NCI-H146 treated with DMSO at 0.1 percent for 48 hours (cell line): ENCODE measurements at regions not wholly inside any gene's neighbourhood (a gene's known extent, or its start where the extent isn't known, plus 50 kb on each side); places are given as distances from the start of the nearest gene placed in this dataset.

Experiments used
- DNase-seq: peaks from one replicate; lab custom pipeline; 2025; ENCODE audit not compliant: unreplicated experiment; lab: John Stamatoyannopoulos, UW

DNA sequence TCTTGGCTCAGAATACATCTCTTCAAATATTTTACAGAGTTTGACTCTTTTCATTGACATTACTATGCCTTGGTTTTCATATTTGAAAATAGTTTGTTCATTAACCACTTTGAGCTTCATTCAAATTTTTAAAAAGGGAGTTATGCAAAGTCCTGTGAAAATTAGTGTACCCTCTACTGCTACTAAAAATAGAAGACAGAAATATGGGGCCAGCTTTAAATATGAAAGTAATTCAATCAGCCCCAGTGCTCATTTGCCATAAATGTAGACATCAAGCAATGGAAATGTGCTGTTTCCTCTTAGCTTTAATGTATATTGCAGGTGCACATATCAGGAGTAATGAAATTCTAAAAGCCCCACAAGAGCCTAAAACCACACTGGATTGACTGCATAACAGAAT lies 218.7 kb downstream of the SPATA18 start:
- no peak for DNase-seq

DNA sequence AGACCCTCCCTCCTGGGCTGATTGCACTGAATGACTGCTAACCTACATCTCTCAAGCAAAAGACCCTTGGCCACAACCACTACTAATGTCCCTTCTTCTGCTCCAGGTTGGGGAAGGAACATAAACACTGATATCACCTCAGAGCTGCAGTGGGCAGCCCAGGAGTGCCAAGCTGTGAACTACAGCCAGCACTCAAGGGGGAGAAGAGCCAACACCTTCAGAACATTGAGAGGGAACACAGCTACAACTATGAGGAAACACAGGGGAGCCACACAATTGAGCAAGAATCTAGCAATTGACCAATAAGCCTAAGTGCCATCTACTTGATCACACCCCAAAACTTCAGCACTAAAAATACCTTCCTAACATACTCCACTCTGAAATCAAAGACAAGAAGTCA lies 222.8 kb downstream of the SPATA18 start:
- DNase-seq: no peak

DNA sequence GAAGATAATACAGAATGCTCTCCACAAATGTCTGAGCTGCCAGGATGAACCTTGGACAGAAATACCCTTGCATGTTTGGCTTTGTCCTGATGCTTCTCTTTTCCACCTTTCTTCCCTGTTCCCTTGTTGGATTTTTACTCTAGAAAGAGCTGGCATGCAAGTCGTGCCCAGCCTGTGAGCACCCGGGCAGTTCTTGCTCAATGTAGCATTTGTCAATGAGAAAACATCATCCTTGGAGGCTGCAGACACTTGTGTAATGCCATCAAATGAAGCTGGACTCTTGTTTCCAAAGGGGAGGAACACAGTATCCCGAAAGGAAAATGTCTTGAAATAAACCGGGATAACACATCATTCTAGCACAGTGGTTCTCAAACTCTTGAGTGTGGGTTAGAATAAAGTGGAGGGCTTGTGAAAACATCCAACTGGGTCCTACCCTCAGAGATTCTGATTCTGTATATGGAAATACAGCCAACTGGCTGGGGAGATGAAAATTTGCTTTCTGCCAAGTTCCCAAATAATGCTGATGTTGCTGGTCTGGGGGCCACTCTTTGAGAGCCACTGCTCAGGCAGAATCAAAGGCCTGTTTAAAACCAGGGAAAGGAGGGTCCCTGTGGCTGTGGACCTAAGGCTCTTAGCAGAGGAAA lies 237.2 kb downstream of the SPATA18 start:
- DNase-seq: no peak

DNA sequence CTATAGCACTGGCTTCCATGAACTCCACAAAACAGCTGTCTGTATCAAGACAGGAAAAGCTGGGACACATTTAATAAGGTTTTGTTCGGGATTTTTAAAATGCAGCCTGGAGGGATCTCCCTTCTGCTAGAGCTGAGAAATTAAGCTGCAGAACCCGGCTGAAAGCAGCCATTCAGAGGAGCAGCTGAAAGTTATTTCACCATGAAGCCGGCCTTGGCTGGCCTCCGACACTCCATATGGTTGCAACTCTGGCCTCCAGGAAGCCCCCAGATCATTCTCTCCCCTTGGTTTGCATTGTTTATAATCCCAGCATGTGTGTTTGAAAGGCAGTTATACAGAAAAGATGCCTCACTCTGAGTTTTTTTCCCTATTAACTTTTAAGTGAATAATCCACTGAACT lies 239.4 kb downstream of the SPATA18 start:
- no peak for DNase-seq

DNA sequence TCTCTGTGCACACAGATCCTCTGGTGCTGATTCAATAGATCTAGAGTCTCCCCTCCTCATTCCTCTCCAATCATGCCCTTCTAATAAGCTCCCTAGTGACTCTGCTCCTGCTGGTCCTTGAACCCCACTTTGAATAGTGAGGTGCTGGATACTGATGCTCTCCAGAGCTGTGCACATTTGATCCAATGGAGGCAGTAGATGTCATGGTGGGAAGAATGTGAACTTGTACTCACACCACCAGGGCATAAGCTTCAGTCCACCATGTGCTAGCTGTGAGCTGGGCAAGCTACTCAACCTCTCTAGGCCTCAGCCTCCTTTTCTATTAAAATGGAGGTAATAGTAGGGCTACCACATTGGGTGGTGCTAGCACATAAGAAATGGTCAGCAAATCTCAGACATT lies 241.1 kb downstream of the SPATA18 start:
- no peak for DNase-seq

DNA sequence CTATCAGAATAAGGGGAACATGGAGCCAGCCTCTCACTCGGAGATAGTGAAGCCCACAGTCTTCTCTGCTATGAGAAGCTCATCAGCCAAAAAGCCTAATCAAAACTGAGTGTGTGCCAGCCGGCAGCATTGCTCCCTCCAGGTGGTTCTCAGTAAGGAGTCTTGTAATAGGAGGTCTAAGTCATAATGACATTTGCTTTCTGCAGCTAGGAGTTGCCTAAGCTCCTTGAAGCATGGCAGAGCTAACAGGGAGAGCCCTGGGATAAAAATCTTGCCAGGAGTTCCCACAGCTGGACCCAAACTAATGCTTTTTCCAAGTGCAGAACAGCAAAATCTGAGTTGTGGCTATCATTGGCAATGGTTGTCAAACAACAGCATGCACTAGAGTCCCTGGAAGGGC lies 245.2 kb downstream of the SPATA18 start:
- no peak for DNase-seq

DNA sequence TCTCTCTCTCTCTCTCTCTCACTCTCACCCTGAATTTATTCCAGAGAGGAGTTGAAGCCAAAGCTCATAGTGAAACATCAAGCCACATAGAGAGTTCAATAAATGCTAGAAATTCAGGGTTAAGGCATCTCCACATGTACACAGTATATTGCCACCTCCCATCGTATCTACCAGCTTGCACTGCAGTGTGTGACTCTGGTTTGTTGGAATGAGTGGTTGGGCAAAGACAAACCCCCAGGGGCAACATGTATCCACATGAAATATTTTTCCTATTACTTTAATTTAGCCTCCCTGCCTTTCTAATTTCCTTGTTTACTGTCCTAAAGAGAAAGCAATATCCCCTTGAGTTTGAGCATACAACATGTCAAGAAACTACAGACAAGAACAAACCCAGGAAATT lies 247.3 kb downstream of the SPATA18 start:
- no peak for DNase-seq

DNA sequence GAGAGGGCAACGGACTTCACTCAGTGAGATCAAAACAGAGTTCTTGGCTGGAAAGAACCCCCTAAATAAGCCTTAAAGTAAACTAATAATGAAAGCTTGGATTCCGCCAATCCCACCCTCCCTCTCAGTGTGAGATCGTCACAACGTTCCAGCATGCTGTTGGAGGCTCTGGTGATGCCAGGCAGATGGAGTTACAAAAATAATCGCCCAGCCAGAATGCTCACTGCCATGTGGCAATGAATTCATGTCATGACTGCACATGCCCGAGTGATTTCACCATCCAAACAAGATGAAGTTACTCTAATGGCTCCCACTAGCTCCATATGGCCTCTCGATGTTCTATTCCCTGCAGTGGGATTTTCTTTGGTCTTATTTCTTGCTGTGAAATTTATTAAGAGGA lies 248.0 kb downstream of the SPATA18 start:
- DNase-seq: no peak

DNA sequence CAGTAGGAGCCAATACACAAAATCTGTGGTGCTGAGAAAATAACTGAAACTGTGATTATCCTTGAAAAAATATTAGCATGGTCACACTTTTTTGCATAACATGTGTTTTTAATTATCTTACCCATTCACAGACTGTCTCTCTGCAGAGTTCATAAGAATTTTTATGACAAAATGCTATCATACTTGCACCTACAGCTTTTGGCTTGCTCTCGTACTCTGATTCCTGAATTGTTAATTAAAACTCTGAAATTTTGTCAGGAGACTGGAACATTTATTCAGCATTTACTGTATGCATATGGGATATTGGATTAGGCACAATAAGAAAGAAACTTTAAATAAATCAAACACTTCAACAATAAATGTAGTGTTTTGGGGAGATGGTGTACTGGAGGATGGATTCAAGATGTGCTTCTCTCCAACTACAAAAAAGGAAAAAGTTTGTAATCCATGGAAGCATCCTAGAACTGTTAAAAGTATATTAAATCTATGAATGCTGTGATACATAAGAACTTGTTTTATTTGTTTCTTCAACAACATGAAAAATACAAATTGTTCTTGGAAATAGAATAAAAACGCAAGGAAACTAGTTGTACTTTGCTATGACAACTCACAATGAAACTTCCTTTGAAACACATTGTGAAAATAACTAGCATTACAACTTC lies 260.5 kb downstream of the SPATA18 start:
- DNase-seq: no peak

DNA sequence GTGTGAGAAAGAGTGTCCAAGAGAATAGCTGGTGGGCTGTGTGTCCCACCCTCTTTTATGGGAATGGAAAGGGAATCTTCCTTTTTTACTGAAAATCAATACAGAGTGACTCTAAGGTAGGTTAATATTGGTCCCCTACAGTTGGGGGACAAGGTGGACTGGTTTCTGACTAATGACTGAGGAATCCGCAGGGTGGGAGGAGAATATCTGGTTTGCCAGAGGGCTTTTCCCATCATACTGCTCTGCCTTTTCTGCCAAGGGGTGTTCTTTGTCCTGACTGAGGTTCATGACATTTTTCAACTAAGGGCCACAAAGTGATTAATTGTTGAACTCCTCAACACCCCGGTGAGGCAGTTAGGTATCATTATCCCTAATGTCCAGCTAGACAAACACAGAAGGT lies 261.6 kb downstream of the SPATA18 start:
- peak; percentile 20 for DNase-seq

DNA sequence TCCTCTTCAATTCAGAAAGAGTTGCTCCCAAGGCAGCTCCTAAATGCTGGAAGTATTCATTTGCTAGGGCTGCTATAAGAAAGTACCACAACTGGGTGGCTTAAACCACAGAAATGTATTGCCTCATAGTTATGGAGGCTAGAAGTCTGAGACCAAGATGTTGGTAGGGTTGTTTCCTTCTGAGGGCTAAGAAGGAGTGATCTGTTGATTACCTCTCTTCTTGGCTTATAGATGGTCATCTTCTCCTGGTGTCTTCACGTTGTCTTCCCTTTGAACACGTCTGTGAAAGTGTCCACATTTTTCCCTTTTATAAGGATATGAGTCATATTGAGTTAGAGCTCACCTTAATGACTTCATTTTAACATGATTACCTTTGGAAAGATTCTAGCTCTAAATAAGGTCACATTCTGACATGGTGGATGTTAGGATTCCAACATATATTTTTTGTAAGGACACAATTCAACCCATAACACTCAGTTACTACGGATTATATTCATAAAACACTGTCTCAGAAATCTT lies 266.3 kb downstream of the SPATA18 start:
- no peak for DNase-seq

DNA sequence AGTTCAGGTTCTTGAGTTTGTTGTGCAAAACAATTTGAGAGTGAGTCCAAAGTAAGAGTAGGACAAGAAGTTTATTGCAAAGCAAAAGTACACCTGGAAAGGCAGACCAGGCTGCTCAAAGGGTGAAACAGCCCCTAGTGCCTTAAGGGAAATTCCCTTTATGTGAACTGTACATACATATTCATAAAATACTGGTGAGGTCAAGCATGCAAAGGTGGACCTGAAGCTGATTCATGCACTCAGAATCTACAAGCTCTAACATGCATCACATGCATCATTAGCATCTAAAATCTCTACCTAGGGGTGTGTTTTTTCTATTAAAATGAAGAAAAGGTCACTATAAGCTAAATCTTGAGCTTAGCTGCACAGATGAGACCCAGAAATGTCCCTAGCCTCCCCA lies 266.9 kb downstream of the SPATA18 start:
- DNase-seq: no peak

DNA sequence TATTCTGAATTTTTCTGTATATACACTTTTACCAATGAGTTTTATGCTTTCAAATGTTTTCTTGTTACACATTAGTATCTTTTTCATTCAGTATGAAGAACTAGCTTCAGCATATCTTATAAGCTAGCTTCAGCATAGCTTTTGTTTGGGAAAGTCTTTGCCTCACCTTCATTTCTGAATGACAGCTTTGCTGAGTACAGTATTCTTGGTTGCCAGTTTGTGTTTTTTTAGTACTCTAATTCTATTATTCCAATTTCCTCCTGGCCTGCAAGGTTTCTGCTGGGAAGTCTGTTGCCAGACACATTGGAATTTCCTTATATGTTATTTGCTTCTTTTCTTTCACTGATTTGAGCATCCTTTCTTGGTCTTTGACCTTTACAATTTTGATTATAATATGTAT lies 278.8 kb downstream of the SPATA18 start:
- DNase-seq: no peak

DNA sequence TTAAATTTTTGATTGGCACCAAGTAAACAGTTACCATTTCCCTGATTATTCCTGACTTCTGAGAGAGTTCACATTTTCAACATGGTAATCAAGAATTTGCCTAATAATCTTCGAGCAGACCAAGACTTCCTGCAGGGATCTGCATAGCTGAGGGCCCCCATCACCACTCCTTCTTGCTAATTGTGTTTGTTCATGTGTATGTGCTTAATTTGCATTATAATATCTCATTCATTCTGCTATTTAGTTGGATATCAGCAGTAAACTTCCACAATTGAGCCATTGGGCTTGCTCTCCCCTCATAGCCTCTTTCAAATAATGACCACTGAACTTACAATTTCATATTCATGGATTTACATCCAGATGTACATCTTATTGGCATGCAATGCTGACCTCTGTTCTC lies 292.5 kb downstream of the SPATA18 start:
- no peak for DNase-seq

DNA sequence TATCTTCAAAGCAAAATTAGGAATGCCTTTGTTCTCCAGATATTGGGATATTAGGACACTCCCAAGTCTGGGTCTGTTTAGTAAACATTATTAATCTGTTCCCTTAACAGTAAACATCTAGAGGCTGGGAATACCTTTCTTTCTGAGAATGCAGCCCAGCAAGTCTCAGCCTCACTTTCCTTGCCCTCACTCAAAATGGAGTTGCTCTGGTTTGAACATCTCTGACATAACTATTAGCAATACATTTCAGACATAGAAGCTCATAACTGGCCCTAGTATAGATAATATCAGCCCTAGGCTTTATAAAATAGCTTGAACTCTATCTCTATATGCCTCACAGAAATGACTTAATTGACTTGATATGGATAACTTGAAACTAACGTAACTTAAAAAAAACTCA lies 299.8 kb downstream of the SPATA18 start:
- no peak for DNase-seq

DNA sequence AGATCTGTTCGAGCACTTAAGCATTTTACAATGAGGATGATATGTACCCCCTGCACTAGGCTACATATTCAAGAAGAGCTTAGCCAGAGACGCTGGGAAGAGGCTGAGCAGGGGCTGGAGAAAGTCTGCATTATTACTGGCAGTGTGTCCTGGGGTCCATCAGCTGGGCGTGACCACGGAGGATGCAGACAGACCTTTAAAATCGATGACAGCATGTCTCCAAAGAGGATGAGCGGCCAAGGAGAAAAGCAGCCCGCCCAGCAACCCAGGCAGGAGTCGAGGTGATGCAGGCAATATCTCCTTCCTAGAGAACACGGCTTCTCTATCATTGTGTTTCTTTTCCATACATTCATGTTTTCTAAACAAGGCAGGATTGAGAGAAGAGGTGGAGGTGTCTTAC lies 300.7 kb downstream of the USP46 start:
- no peak for DNase-seq

DNA sequence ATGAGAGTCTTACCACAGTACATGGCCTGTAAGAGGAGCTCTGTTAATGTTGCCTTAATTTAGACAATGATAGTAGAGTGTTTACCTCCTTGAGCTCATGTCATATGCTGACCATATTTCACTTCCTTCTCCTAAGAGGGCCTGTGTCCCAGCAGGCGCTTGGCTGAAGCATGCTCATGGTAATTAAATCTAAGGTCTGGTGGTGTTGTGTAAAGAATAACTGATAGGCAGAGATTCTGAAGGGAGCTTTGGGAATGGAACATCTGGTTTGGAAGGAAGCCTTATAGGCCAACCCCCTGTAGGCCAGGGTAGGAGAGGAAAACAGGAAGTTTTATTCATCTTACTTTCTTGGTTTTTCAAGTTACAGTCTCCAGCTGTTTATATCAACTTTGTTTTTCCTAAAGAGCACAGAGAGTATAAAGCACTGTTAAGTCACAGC lies 300.2 kb downstream of the USP46 start:
- DNase-seq: no peak

DNA sequence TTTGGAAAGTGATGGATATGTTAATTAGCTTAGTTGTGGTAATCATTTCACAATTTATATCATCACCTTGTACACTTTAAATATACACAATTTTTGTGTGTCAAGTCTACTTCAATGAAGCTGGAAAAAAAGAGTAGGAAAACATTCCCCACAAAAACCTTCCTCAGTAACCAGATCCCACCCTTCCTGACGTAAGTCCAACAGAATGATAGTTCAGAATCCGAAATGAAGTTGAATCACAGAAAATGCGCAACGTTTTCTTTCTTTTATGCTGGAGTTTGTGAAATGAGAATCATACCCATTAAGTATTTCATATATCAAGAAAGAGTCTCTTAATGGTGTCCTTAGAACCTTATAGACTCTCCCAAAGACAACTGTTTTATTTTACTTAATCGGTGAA lies 292.9 kb downstream of the USP46 start:
- DNase-seq: no peak

DNA sequence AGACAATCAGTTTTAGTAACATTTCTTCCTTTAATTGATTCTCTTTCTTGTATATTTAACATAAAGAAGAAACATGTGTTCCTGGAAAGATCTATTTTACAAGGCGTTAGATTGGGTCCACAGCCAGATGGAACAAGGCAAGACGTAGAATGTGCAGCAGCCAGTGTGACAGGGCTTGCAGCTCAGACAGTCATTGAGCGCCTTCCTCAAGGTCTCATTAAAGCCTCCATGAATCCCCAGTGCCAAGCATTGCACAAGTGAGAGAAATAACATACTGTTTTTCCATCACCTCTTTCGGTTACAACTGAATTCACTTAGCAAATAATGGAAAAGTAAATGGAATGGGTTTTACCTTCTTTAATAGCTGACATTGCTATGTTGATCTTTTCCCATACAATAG lies 292.5 kb downstream of the USP46 start:
- DNase-seq: no peak

DNA sequence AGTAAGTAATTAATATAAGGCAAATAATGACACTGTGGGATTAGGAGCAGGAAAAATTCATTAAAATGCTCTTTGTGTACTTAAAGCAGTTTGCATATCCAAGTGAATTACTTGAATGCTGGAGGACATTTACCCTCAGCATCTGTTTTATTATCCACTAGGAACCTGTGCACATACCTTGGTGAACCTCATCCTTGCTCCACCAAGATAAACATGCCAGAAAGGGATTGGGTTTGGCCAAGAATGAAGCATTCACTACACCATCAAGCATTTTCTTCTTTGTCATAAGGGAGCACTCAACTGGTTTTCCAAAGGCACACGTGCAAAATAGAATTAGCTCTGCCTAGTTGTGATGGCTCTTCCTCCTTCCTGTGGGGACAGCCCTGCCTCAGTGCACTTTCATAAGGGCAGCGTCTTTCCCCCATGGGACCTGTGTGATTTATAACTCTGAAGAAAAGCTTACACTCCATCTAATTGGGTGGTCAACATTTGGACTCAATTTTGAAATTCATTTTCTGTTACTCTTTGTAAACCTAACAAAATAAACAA lies 291.7 kb downstream of the USP46 start:
- no peak for DNase-seq

DNA sequence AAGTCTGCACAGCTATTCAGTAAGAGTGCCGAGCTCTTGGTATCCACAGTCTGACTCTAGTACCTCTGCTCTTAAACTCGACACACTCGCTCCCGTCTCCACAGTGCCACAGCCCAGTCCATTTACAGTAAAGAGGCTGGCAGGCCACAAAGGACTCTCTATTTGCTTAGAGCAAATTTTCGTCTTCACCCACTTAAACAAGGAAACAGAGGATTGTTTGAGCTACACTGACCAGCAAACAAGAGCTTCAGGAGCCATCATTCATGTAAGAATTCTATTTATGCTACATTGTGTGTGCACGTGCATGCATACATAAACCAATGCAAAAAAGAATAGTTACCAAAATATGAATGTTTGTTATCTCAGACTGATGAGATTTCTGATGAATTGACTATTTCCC lies 290.2 kb downstream of the USP46 start:
- DNase-seq: peak; percentile 27

DNA sequence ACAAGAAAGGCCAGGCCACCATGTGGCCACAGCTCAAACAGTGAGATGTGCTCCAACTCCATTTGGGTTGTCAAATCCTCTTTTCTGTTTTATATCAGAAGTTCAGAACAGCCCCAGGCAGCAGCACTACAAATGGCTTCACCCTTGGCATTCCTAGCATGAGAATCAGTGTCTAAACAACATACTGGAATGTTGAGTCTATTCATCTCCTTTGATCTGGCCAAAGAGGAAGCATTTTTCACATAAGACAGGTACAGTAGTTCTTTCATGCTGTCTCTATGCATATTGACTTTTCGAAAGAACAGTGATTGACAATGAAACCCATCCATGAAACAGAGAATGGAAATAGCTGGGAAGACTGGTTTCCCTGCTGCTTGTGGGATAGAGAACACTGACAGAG lies 289.5 kb downstream of the USP46 start:
- DNase-seq: no peak

DNA sequence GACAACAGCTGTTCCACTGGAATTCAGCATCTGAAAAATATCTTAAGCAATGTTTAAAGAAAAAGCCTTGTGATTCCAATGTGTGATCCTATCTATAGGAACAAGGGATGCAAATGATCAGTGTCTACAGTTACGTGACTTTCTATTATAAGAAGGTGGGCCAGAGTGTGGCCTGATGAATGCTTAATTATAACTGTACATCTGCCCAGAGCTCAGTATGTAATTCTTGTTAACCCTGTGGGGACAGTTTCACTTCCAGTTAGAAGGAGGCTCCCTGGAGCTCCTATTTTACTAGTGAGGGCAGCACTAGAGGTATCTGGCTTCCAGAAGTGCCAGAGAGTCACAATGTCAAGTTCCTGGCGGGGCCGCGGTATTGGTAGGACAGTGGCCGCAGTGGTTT lies 288.5 kb downstream of the USP46 start:
- no peak for DNase-seq
